CD4-positive, alpha-beta T cell treated with Interferon alpha-2 for 1 hour (primary cell): ENCODE measurements at regions not wholly inside any gene's neighbourhood (a gene's known extent, or its start where the extent isn't known, plus 50 kb on each side); places are given as distances from the start of the nearest gene placed in this dataset.
A peak's percentile ranks its signal among the peaks of the same experiment; 100 is the strongest.

Source experiments
- DNase-seq, 2 donors: peaks; one replicate each; pipeline ENCODE4 v3.0.0-alpha.2; 2020 to 2022

- DNase-seq: no peak
These were observed 78.3 kb upstream of the AOAH start for GRCh38 chr7:36802459-36803135.

- no peak for DNase-seq
These were observed 72.7 kb upstream of the AOAH start for GRCh38 chr7:36796850-36797536.

GRCh38 chr7:36795451-36796021 lies 71.2 kb upstream of the AOAH start:
- DNase-seq: no peak

GRCh38 chr7:36794689-36795088 lies 70.4 kb upstream of the AOAH start:
- DNase-seq: no peak

GRCh38 chr7:36792421-36792820 lies 68.1 kb upstream of the AOAH start:
- no peak for DNase-seq

GRCh38 chr7:36790311-36790787 lies 66.1 kb upstream of the AOAH start:
- DNase-seq: no peak

GRCh38 chr7:36788825-36789470 lies 64.7 kb upstream of the AOAH start:
- no peak for DNase-seq

GRCh38 chr7:36787933-36788378 lies 63.7 kb upstream of the AOAH start:
- peak; percentile 18 to 60 for DNase-seq

- peak; percentile 80 to 83 for DNase-seq
These were observed 61.0 kb upstream of the AOAH start for GRCh38 chr7:36784991-36785940.

GRCh38 chr7:36781011-36781738 lies 56.9 kb upstream of the AOAH start:
- peak; percentile 52 to 53 for DNase-seq

- no peak for DNase-seq
These were observed 53.6 kb upstream of the AOAH start for GRCh38 chr7:36777855-36778254.

GRCh38 chr7:36777062-36777461 lies 52.8 kb upstream of the AOAH start:
- DNase-seq: peak; percentile 38 to 70

- no peak for DNase-seq
These were observed 51.4 kb upstream of the AOAH start for GRCh38 chr7:36775676-36776075.

GRCh38 chr7:36775061-36775620 lies 50.8 kb upstream of the AOAH start:
- peak in 1 of 2 donors; percentile 32 for DNase-seq
